GM18502 (cell line): ENCODE measurements at regions not wholly inside any gene's neighbourhood (a gene's known extent, or its start where the extent isn't known, plus 50 kb on each side); places are given as distances from the start of the nearest gene placed in this dataset.

Source experiments
- ATAC-seq: cut with Tn5 transposase; IDR thresholded peaks from one replicate; pipeline ENCODE4 v1.9.1; 2021; ENCODE audit warnings: mild to moderate bottlenecking; ENCODE audit not compliant: unreplicated experiment, poor library complexity

- no peak for ATAC-seq
These were observed 65.8 kb downstream of the ETAA1 start for GRCh38 chr2:67462738-67463496.

DNA sequence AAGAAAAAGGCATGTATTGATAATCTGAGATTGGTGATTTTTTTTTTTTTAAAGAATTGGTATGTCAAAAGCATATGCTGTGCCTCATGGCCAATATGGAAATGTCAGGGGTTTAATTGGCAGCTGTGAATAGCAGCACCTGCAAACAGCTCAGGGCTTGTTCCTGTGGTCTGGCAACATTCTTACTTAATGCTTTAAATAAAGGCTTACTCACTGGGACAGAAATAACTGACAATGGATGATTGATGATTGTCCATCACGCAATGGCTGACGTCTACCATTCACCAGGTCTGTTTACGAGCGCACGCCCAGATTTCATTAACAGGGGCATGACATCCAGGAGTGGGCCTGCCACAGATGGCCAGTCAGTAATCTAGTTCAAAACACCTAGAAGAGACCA lies 66.7 kb downstream of the ETAA1 start:
- ATAC-seq, result no peak

DNA sequence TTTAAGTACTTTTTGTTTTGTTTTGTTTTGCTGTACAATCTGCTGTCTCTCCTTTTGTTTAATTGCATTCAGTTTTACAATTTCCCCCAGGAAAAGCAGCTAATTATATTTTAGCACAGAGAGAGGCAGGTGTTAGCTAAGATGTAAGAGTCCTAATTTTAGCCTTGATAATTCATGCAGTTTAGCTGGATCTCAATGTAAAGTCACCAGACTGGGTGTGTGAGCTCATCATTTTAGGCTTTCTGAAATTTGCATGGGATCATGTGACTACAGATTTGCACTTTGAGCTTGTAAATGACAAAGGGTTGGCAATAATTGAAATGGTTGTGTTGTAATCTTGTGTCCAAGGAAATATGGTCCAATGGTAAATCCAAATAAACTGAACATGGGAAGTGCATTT lies 68.5 kb downstream of the ETAA1 start:
- no peak for ATAC-seq

GRCh38 chr2:67466734-67467133 lies 69.6 kb downstream of the ETAA1 start:
- ATAC-seq, result no peak

DNA sequence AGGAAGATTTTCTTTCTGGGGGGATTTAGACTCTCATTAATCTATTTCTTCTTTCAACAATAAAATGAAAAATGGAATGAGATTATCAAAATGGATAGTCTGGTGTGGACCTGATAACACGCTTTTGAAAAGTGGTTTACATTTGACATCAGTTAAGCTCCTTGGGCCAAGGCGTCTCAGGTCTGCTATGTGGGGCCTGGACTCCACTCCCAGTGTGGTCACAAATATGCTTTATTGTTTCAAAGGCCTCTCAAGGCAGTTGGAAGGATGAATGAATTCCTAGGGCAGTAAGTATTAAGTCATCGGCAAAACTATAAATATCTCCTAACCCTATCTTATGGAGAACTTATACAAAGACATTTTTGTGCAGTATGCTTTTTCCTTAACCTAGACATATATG lies 74.5 kb downstream of the ETAA1 start:
- ATAC-seq, result no peak

GRCh38 chr2:67476809-67477790 lies 80.0 kb downstream of the ETAA1 start:
- no peak for ATAC-seq

- no peak for ATAC-seq
These were observed 82.1 kb downstream of the ETAA1 start for GRCh38 chr2:67479261-67479660.

DNA sequence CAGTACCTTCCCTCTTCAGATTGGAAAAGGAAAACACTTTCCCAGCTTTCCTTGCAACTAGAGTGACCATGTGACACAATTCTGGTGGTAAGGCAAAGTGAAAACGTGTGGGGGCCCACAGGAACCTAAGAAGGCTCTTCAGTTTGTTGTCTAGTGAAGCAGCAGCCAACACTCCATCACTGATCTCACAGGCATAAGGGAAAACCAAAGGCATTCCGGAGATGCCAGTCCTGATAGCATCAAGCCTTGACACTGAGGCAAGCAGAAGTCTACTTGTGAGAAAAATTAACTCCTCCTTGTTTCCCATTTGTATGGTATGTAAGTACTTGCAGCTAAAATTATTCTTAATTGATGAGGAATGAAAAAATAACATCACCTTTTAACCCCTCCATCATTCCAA lies 88.3 kb downstream of the ETAA1 start:
- no peak for ATAC-seq

GRCh38 chr2:67486041-67486796 lies 89.1 kb downstream of the ETAA1 start:
- no peak for ATAC-seq

DNA sequence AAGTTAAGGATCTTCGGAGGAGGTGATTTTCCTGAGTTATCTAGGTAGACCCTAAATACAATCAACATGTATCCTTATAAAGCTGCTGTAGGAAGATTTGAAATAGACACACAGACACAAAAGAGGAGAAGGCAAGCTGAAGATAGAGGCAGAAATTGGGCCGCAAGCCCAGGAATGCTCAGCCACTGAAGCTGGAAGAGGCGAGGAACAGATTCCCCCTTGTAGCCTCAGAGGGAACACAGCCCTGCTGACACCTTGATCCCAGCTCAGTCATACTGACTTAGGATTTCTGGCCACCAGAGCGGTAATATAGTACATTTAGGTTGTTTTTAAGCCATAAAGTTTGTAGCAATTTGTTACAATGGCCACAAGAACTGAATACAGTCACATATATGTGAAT lies 90.9 kb downstream of the ETAA1 start:
- ATAC-seq, result no peak

- ATAC-seq, result no peak
These were observed 92.3 kb downstream of the ETAA1 start for GRCh38 chr2:67489396-67489795.

DNA sequence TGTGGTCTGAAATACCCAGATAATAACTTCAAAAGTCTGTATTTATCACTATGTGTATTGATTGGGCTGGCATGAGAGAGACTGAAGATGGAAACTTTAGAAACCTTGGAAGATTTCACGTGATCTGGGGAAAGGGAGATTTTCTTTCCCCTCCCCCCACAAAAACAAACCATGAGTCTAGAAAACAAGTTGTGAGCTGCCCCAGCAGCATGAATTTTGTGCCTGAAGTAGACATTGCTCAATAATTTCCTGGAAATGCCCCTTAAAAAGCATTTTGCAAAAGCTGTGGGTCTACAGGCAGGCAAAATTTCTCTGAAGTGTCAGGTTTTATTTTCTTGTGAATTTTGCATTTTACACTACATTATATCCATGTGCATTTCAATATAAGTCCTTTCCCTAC lies 101.8 kb downstream of the ETAA1 start:
- no peak for ATAC-seq

DNA sequence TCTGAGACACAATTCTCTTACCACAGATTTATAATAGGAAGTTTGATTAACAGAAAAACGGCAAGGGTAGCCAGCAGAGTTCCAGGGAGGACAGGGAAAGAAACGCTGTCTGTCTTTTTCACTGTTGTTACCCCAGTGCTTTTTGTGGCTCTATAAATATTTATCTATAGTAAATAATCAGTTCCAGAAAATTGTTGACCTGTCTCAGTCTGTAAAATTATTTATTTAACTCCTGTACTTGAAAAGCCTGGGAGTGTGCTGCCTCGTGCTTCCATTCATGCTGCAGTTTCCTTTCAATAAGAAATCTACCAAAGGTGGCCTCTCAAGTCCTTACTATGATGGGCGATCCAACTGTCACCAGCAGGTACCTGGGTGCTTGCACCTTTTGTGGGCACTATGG lies 102.9 kb downstream of the ETAA1 start:
- no peak for ATAC-seq

DNA sequence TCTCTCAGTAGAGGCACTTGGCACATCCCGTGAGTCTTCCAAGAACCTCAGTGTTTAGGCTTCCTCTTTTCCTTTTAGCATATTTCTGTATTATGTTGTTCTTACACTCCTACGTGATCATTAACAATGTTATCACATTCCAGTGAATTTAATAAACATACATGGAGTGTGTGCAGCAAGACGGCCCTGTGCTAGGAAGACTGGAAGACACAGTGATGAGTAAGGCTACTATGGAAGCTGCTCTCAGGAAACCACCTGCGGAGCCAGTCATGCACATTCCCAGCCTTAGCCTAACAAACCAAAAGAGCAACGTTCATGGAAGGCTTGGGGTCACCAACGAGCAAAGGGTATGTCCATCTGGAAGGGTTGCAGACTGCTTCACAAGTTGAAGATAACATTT lies 103.4 kb downstream of the ETAA1 start:
- ATAC-seq, result no peak

DNA sequence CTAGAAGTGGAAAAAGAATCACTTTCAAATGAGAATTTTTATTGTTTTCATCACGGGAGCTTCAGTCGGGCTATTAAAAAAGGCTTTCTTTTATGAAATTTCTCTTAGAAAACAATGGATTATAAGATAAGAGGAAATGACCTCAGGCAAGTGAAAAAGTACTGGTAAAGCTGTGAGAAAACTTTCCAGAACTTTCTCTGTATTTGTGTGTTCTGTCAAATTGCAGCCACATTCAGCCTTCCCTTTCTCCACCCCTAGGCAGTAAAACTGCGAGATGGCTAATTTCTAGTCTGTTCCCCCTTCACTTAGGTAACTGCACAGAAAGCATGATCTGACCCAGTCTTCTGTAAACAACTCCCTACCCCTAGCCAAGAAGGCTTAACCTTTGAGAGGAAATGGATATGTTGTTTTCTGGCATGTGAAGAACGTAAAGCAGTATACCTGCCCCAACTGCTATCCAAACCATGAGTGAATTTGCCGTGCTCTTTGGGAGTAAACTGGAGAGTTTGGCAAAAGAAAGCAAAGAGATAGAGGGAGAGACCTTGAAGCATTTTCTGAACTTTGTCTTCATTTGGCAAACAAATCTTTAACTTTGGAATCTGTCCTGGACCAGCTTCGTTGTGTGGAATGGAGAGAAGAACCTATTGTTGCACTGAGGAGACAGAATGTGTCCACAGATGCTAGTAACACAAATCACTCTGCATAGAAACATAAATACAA lies 105.4 kb downstream of the ETAA1 start:
- ATAC-seq, result no peak

DNA sequence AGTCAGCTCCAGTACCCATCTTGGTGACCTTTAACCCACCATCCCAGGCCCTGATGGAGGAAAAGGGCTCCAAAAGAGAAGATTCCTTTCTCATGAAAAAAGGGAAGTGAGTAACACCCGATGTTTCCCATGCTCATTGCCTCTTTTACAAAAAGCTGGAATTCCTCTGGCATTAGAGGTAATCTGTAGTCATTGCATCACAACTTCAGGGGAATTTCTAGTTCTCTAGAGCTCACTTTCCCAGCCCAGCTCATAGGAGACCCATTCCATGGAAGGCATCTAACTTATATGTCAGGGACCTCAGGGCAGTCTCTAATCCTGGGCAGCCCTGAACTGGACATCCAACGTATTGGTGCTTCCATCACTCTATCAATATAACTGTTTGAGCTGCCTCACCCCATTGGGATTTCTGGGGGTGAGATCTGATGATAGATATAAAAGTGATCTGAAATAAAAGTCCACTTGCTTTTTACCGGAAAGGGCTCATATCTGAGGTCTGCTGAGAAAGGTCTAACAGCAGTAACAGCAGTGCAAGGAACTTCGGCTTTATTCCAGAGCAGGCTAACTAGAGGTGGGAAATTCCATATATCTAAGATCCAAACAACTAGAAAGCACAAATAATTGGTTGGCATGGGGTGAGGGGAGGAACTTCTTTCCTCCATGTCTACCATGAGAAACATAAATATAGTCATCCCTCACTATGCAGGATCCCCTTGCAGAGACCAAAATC lies 106.1 kb downstream of the ETAA1 start:
- ATAC-seq, result no peak

DNA sequence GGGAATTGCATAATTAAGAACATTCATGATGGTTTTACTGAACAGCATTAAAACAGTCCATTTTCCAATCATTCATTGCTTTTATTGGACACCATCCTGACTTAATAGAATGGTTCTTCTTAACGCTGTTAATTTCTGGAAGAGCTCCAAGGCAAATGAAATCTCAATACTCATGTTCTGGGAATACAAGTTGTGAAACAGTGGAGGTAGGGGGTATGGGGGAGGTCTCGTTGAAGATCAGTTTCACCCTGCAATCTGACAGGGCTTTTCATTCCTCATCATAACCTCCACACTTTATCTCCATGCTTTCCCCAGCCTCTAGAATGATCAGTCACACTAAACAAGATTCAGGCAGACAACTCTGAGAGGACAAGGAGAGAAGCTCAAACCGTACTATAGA lies 113.6 kb downstream of the ETAA1 start:
- no peak for ATAC-seq

- no peak for ATAC-seq
These were observed 117.4 kb downstream of the ETAA1 start for GRCh38 chr2:67514515-67514914.

GRCh38 chr2:67515056-67515455 lies 117.9 kb downstream of the ETAA1 start:
- ATAC-seq, result no peak
